PC-9 (cell line): ENCODE measurements at regions not wholly inside any gene's neighbourhood (a gene's known extent, or its start where the extent isn't known, plus 50 kb on each side); places are given as distances from the start of the nearest gene placed in this dataset.

ENCODE experiments used
- EZH2 ChIP-seq: fragments of 200-600 bp; sonication (generic); IDR thresholded peaks from 2 replicates; pipeline ENCODE4 v1.8.0; 2017; ENCODE audit warnings: antibody characterized with exemption, low read depth
- TF ChIP-seq, protein P1 (sequence below): fragments of 200-600 bp; sonication (generic); conservative IDR thresholded peaks from 2 replicates; pipeline ENCODE4 v1.6.1; 2017; ENCODE audit warnings: mixed run types, antibody characterized with exemption, mild to moderate bottlenecking, moderate library complexity

DNA sequence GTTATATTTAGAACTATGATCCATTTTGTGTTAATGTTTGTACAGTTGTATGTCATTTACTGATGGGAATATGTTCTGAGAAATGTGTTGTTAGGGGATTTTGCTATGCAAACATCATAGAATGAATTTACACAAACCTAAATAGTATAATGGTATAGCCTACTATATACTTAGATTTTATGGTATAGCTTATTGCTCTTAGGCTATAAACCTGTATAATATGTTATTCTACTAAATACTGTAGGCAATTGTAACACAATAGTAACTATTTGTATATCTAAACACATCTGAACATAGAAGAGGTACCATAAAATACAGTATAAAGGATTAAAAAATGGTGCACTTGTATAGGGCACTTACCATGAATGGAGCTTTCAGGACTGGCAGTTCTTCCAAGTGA, 105.4 kb upstream of the GRIN2B start:
- TF ChIP-seq, protein P1, sequence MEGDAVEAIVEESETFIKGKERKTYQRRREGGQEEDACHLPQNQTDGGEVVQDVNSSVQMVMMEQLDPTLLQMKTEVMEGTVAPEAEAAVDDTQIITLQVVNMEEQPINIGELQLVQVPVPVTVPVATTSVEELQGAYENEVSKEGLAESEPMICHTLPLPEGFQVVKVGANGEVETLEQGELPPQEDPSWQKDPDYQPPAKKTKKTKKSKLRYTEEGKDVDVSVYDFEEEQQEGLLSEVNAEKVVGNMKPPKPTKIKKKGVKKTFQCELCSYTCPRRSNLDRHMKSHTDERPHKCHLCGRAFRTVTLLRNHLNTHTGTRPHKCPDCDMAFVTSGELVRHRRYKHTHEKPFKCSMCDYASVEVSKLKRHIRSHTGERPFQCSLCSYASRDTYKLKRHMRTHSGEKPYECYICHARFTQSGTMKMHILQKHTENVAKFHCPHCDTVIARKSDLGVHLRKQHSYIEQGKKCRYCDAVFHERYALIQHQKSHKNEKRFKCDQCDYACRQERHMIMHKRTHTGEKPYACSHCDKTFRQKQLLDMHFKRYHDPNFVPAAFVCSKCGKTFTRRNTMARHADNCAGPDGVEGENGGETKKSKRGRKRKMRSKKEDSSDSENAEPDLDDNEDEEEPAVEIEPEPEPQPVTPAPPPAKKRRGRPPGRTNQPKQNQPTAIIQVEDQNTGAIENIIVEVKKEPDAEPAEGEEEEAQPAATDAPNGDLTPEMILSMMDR = no peak
- no peak for TF ChIP-seq EZH2
